WTC11 (cell line): ENCODE measurements at regions not wholly inside any gene's neighbourhood (a gene's known extent, or its start where the extent isn't known, plus 50 kb on each side); places are given as distances from the start of the nearest gene placed in this dataset.

Experiments used
- ATAC-seq: fragments of 200-7000 bp; cut with Tn5 transposase; 2 replicates; pipeline ENCODE4 v1.10.0; 2021; ENCODE audit warnings: mild to moderate bottlenecking, moderate library complexity
- CTCF ChIA-PET: fragments of 300-600 bp; sonication (Branson Sonifier 250); formaldehyde crosslinking; loops from one replicate; lab custom pipeline; 2021; ENCODE audit warnings: antibody characterized with exemption; lab: Charles Lee
- POLR2A ChIA-PET: fragments of 350-600 bp; sonication (Branson Sonifier 250); formaldehyde crosslinking; loops from one replicate; lab custom pipeline; 2021; ENCODE audit warnings: antibody characterized with exemption; lab: Charles Lee
- DNase-seq: peaks from one replicate; pipeline ENCODE4 v3.0.0; 2021; ENCODE audit warnings: low spot score
- H3K27ac Mint-ChIP-seq: 2 replicates; pipeline ENCODE4 v1.8.0; 2021; ENCODE audit warnings: mixed read lengths
- H3K27me3 Mint-ChIP-seq: 2 replicates; pipeline ENCODE4 v1.8.0; 2021; ENCODE audit warnings: low read depth, mild to moderate bottlenecking, moderate library complexity, mixed read lengths
- H3K36me3 Mint-ChIP-seq: 2 replicates; pipeline ENCODE4 v1.8.0; 2021; ENCODE audit warnings: mixed read lengths
- H3K4me1 Mint-ChIP-seq: 2 replicates; pipeline ENCODE4 v1.8.0; 2022; ENCODE audit warnings: mixed read lengths
- H3K4me3 Mint-ChIP-seq: 2 replicates; pipeline ENCODE4 v1.8.0; 2021; ENCODE audit warnings: mild to moderate bottlenecking, moderate library complexity, mixed read lengths
- H3K9me3 Mint-ChIP-seq: 2 replicates; pipeline ENCODE4 v1.8.0; 2021; ENCODE audit warnings: mixed read lengths
- ATF2 ChIP-seq: sonication (generic); formaldehyde crosslinking; IDR thresholded peaks from 2 replicates; pipeline ENCODE4 v1.8.1; 2022; ENCODE audit warnings: low read depth, missing genetic modification reagents, borderline replicate concordance
- ERG ChIP-seq: fragments of 250-450 bp; sonication (Bioruptor Pico); IDR thresholded peaks from 2 replicates; pipeline ENCODE4 v1.8.0; 2021; ENCODE audit warnings: mild to moderate bottlenecking
- FOXK1 ChIP-seq: sonication (generic); formaldehyde crosslinking; IDR thresholded peaks from 2 replicates; pipeline ENCODE4 v1.8.0; 2022; ENCODE audit warnings: mild to moderate bottlenecking, moderate library complexity, missing genetic modification reagents
- GTF2I ChIP-seq: fragments of 250-450 bp; sonication (Bioruptor Pico); conservative IDR thresholded peaks from 2 replicates; pipeline ENCODE4 v1.4.0; 2021; ENCODE audit warnings: mild to moderate bottlenecking
- HMGA2 ChIP-seq: fragments of 250-450 bp; sonication (Bioruptor Pico); IDR thresholded peaks from 2 replicates; pipeline ENCODE4 v1.4.0; 2021; ENCODE audit warnings: mild to moderate bottlenecking, moderate library complexity
- HMGXB4 ChIP-seq: sonication (generic); formaldehyde crosslinking; IDR thresholded peaks from 2 replicates; pipeline ENCODE4 v1.8.1; 2023; ENCODE audit warnings: mild to moderate bottlenecking, moderate library complexity, missing genetic modification reagents
- JAZF1 ChIP-seq: fragments of 250-450 bp; sonication (Bioruptor Pico); IDR thresholded peaks from 2 replicates; pipeline ENCODE4 v1.9.0; 2021; ENCODE audit warnings: moderate library complexity, mild to moderate bottlenecking, inconsistent platforms
- KAT7 ChIP-seq: sonication (generic); formaldehyde crosslinking; IDR thresholded peaks from 2 replicates; pipeline ENCODE4 v1.8.1; 2023; ENCODE audit warnings: missing genetic modification reagents, mild to moderate bottlenecking, borderline replicate concordance
- MXD4 ChIP-seq: fragments of 250-450 bp; sonication (Bioruptor Pico); IDR thresholded peaks from 2 replicates; pipeline ENCODE4 v1.8.0; 2021; ENCODE audit warnings: mild to moderate bottlenecking, moderate library complexity, borderline replicate concordance
- NFATC4 ChIP-seq: fragments of 250-450 bp; sonication (Bioruptor Pico); IDR thresholded peaks from 2 replicates; pipeline ENCODE4 v1.9.0; 2021; ENCODE audit warnings: mild to moderate bottlenecking
- NR1H2 ChIP-seq: sonication (generic); formaldehyde crosslinking; IDR thresholded peaks from 2 replicates; pipeline ENCODE4 v1.9.0; 2021; ENCODE audit warnings: mild to moderate bottlenecking, moderate library complexity, missing genetic modification reagents
- NR3C1 ChIP-seq: sonication (generic); formaldehyde crosslinking; conservative IDR thresholded peaks from 2 replicates; pipeline ENCODE4 v1.8.1; 2023; ENCODE audit warnings: low read depth, mild to moderate bottlenecking, missing genetic modification reagents
- PRDM15 ChIP-seq: sonication (generic); formaldehyde crosslinking; IDR thresholded peaks from 2 replicates; pipeline ENCODE4 v1.8.0; 2022; ENCODE audit warnings: missing genetic modification reagents
- RELA ChIP-seq: sonication (generic); formaldehyde crosslinking; IDR thresholded peaks from 2 replicates; pipeline ENCODE4 v1.8.1; 2022; ENCODE audit warnings: missing genetic modification reagents, mild to moderate bottlenecking, borderline replicate concordance
- RORB ChIP-seq: fragments of 250-450 bp; sonication (Bioruptor Pico); IDR thresholded peaks from 2 replicates; pipeline ENCODE4 v1.9.0; 2021; ENCODE audit warnings: mild to moderate bottlenecking
- SOX15 ChIP-seq: fragments of 250-450 bp; sonication (Bioruptor Pico); IDR thresholded peaks from 2 replicates; pipeline ENCODE4 v1.9.0; 2021; ENCODE audit warnings: mild to moderate bottlenecking
- STAT6 ChIP-seq: sonication (generic); formaldehyde crosslinking; conservative IDR thresholded peaks from 2 replicates; pipeline ENCODE4 v1.8.1; 2023; ENCODE audit warnings: mild to moderate bottlenecking, low read depth, missing genetic modification reagents, moderate library complexity
- TEAD1 ChIP-seq: sonication (generic); formaldehyde crosslinking; IDR thresholded peaks from 2 replicates; pipeline ENCODE4 v1.8.0; 2022; ENCODE audit warnings: mild to moderate bottlenecking, missing genetic modification reagents
- USF2 ChIP-seq: sonication (generic); formaldehyde crosslinking; IDR thresholded peaks from 2 replicates; pipeline ENCODE4 v1.8.1; 2023; ENCODE audit warnings: mild to moderate bottlenecking, missing genetic modification reagents, moderate library complexity
- ZNF138 ChIP-seq: sonication (generic); formaldehyde crosslinking; conservative IDR thresholded peaks from 2 replicates; pipeline ENCODE4 v1.8.1; 2022; ENCODE audit warnings: mild to moderate bottlenecking, moderate library complexity, missing genetic modification reagents
- ZNF232 ChIP-seq: sonication (generic); formaldehyde crosslinking; IDR thresholded peaks from 2 replicates; pipeline ENCODE4 v1.8.0; 2022; ENCODE audit warnings: mild to moderate bottlenecking, missing genetic modification reagents
- ZNF423 ChIP-seq: fragments of 250-450 bp; sonication (Bioruptor Pico); IDR thresholded peaks from 2 replicates; pipeline ENCODE4 v2.1.2; 2022; ENCODE audit warnings: mild to moderate bottlenecking, moderate library complexity
- ZSCAN18 ChIP-seq: fragments of 250-450 bp; sonication (Bioruptor Pico); IDR thresholded peaks from 2 replicates; pipeline ENCODE4 v2.1.2; 2022; ENCODE audit warnings: mild to moderate bottlenecking, moderate library complexity

- Mint-ChIP-seq H3K27me3 (peaks cover 27% of the 10 kb centered on the region), H3K4me1 (peaks cover 11% of the 10 kb centered on the region), H3K4me3 (no peak overlapping the region), H3K9me3 (no peaks in the 10 kb centered on the region), H3K27ac (no peak overlapping the region), H3K36me3 (no peaks in the 10 kb centered on the region)
- CTCF ChIA-PET = no interaction called here
- DNase-seq (no peak), ATAC-seq (no peak)
- POLR2A ChIA-PET = no interaction called here
- no peak for TF ChIP-seq ZSCAN18 (CRISPR knock-in tag)
- TF ChIP-seq ZNF423 (CRISPR knock-in tag) = no peak
- TF ChIP-seq ZNF138 (CRISPR knock-in tag) = no peak
- no peak for TF ChIP-seq RELA (CRISPR knock-in tag)
- no peak for TF ChIP-seq RORB (CRISPR knock-in tag)
- no peak for TF ChIP-seq USF2 (CRISPR knock-in tag)
- no peak for TF ChIP-seq JAZF1 (CRISPR knock-in tag)
Measured at GRCh38 chr2:236508466-236508865, 61.2 kb upstream of the ACKR3 start.

GRCh38 chr2:236510034-236510433 is 59.6 kb upstream of the ACKR3 start:
- H3K36me3 Mint-ChIP-seq = no peaks in the 10 kb centered on the region
- H3K9me3 Mint-ChIP-seq = no peaks in the 10 kb centered on the region
- peaks cover 27% of the 10 kb centered on the region for H3K27me3 Mint-ChIP-seq
- no peak for DNase-seq
- CTCF ChIA-PET = interaction anchor here (0.6 kb wide), 1 partner anchor 215 kb away, joined by 3 read pairs; no protein-coding TSS in a partner anchor
- H3K27ac Mint-ChIP-seq = no peak overlapping the region
- no peak overlapping the region for H3K4me3 Mint-ChIP-seq
- no peak for ATAC-seq
- peaks cover 11% of the 10 kb centered on the region for H3K4me1 Mint-ChIP-seq
- POLR2A ChIA-PET = no interaction called here
- TF ChIP-seq TEAD1 (no peak), ATF2 (no peak), GTF2I (CRISPR knock-in tag) (no peak), MXD4 (CRISPR knock-in tag) (no peak), ERG (CRISPR knock-in tag) (no peak), FOXK1 (CRISPR knock-in tag) (no peak), KAT7 (CRISPR knock-in tag) (no peak), HMGA2 (CRISPR knock-in tag) (no peak), HMGXB4 (no peak), STAT6 (CRISPR knock-in tag) (no peak), NR1H2 (no peak), NR3C1 (no peak), PRDM15 (CRISPR knock-in tag) (no peak), ZNF232 (CRISPR knock-in tag) (no peak), NFATC4 (no peak), SOX15 (CRISPR knock-in tag) (no peak)
